ENCODE measurements at regions not wholly inside any gene's neighbourhood (a gene's known extent, or its start where the extent isn't known, plus 50 kb on each side); places are given as distances from the start of the nearest gene placed in this dataset.

- no peak for TF ChIP-seq PKNOX1 (IDR thresholded peaks at IDR 0.05)
- TF ChIP-seq SUZ12 (IDR thresholded peaks at IDR 0.05) = no peak
Measured at GRCh38 chr20:8964959-8965562, 103.8 kb upstream of the PLCB4 start.

Data from HEK293T (cell line).